ENCODE measurements at regions not wholly inside any gene's neighbourhood (a gene's known extent, or its start where the extent isn't known, plus 50 kb on each side); places are given as distances from the start of the nearest gene placed in this dataset.

GRCh38 chr9:109604131-109604530, 106.0 kb upstream of the PTPN3 start:
- H3K9me3 ChIP-seq (replicated peaks), result peaks cover 8% of the 10 kb centered on the region
- no peak for TF ChIP-seq CTCF (IDR thresholded peaks at IDR 0.05; ENCODE audit: borderline replicate concordance)
- H3K27me3 ChIP-seq (ENCODE audit: low read depth), result no peaks in the 10 kb centered on the region
- H3K4me1 ChIP-seq, result no peaks in the 10 kb centered on the region
- no peak overlapping the region for H3K27ac ChIP-seq (replicated peaks)
- intact Hi-C loops (cut with micrococcal nuclease), result no loop called here
- DNase-seq, result no peak
- no peak overlapping the region for H3K4me3 ChIP-seq
- H3K36me3 ChIP-seq, result no peaks in the 10 kb centered on the region

- Histone ChIP-seq H3K4me3 (no peak overlapping the region), H3K27me3 (ENCODE audit: low read depth) (no peaks in the 10 kb centered on the region), H3K27ac (replicated peaks) (no peak overlapping the region), H3K36me3 (no peaks in the 10 kb centered on the region), H3K9me3 (replicated peaks) (peaks cover 8% of the 10 kb centered on the region), H3K4me1 (no peaks in the 10 kb centered on the region)
- intact Hi-C loops (cut with micrococcal nuclease), result no loop called here
- TF ChIP-seq CTCF (IDR thresholded peaks at IDR 0.05; ENCODE audit: borderline replicate concordance), result no peak
- no peak for DNase-seq
Measured at GRCh38 chr9:109604781-109605180, 106.7 kb upstream of the PTPN3 start.

GRCh38 chr9:109609060-109609459, 111.0 kb upstream of the PTPN3 start:
- Histone ChIP-seq H3K9me3 (replicated peaks) (peaks cover 3% of the 10 kb centered on the region), H3K27me3 (ENCODE audit: low read depth) (no peaks in the 10 kb centered on the region), H3K27ac (replicated peaks) (no peak overlapping the region), H3K4me3 (no peak overlapping the region), H3K36me3 (no peaks in the 10 kb centered on the region), H3K4me1 (no peaks in the 10 kb centered on the region)
- no peak for TF ChIP-seq CTCF (IDR thresholded peaks at IDR 0.05; ENCODE audit: borderline replicate concordance)
- DNase-seq, result no peak
- intact Hi-C loops (cut with micrococcal nuclease), result no loop called here

GRCh38 chr9:109616571-109617120, 118.5 kb upstream of the PTPN3 start:
- no peaks in the 10 kb centered on the region for H3K4me1 ChIP-seq
- no peaks in the 10 kb centered on the region for H3K27me3 ChIP-seq (ENCODE audit: low read depth)
- intact Hi-C loops (cut with micrococcal nuclease), result no loop called here
- no peak for TF ChIP-seq CTCF (IDR thresholded peaks at IDR 0.05; ENCODE audit: borderline replicate concordance)
- H3K27ac ChIP-seq (replicated peaks), result no peak overlapping the region
- H3K4me3 ChIP-seq, result no peak overlapping the region
- H3K9me3 ChIP-seq (replicated peaks), result peaks cover 10% of the 10 kb centered on the region
- no peak for DNase-seq
- H3K36me3 ChIP-seq, result no peaks in the 10 kb centered on the region

GRCh38 chr9:109619310-109619709, 121.2 kb upstream of the PTPN3 start:
- Histone ChIP-seq H3K27me3 (ENCODE audit: low read depth) (no peaks in the 10 kb centered on the region), H3K4me1 (no peaks in the 10 kb centered on the region), H3K4me3 (no peak overlapping the region), H3K27ac (replicated peaks) (no peak overlapping the region), H3K9me3 (replicated peaks) (peaks cover 10% of the 10 kb centered on the region), H3K36me3 (no peaks in the 10 kb centered on the region)
- TF ChIP-seq CTCF (IDR thresholded peaks at IDR 0.05; ENCODE audit: borderline replicate concordance), result no peak
- DNase-seq, result no peak
- intact Hi-C loops (cut with micrococcal nuclease), result no loop called here
